OCI-LY7 (cell line): ENCODE measurements at regions not wholly inside any gene's neighbourhood (a gene's known extent, or its start where the extent isn't known, plus 50 kb on each side); places are given as distances from the start of the nearest gene placed in this dataset.

Source experiments
- BruUV-seq: library from RNA; stranded (reverse); fragments of 400-500 nt; replicated peaks from 2 replicates; lab custom pipeline; 2021; lab: Mats Ljungman, UMichigan
- CTCF ChIA-PET: fragments of 300-600 bp; sonication (Branson Sonifier 250); formaldehyde crosslinking; loops from one replicate; lab custom pipeline; 2022; ENCODE audit warnings: antibody characterized with exemption; ENCODE audit not compliant: unreplicated experiment; lab: Charles Lee
- POLR2A ChIA-PET: fragments of 300-600 bp; sonication (Branson Sonifier 250); formaldehyde crosslinking; loops from one replicate; lab custom pipeline; 2022; ENCODE audit warnings: antibody characterized with exemption; lab: Charles Lee
- DNase-seq: peaks from one replicate; pipeline ENCODE4 v3.0.0-alpha.2; 2015; ENCODE audit warnings: low spot score
- H2AFZ ChIP-seq: fragments of 200-600 bp; sonication (generic), shearing (Covaris generic); 2 replicates; pipeline ENCODE4 v1.6.1; 2014; ENCODE audit warnings: mild to moderate bottlenecking, antibody characterized with exemption, low read length, moderate library complexity
- H3K27ac ChIP-seq: fragments of 200-600 bp; sonication (generic); 2 replicates; pipeline ENCODE4 v1.5.1; 2014; ENCODE audit warnings: mixed run types, low read depth, mild to moderate bottlenecking, moderate library complexity, low read length, inconsistent platforms; ENCODE audit not compliant: poor library complexity, severe bottlenecking
- H3K36me3 ChIP-seq: fragments of 200-600 bp; sonication (generic); 2 replicates; pipeline ENCODE4 v1.6.1; 2014; ENCODE audit warnings: mild to moderate bottlenecking, antibody characterized with exemption, low read length, moderate library complexity, mixed read lengths; ENCODE audit not compliant: insufficient read depth
- H3K4me1 ChIP-seq: fragments of 200-600 bp; sonication (generic); 2 replicates; pipeline ENCODE4 v1.5.1; 2014; ENCODE audit warnings: mild to moderate bottlenecking, low read length; ENCODE audit not compliant: insufficient read depth, poor library complexity, severe bottlenecking
- H3K4me2 ChIP-seq: fragments of 200-600 bp; sonication (generic); 2 replicates; pipeline ENCODE4 v1.6.1; 2014; ENCODE audit warnings: mild to moderate bottlenecking, low read length
- H3K4me3 ChIP-seq: fragments of 200-600 bp; sonication (generic); 2 replicates; pipeline ENCODE4 v1.5.1; 2014; ENCODE audit warnings: mild to moderate bottlenecking, low read depth, low read length; ENCODE audit not compliant: poor library complexity, severe bottlenecking
- H3K79me2 ChIP-seq: fragments of 200-600 bp; sonication (generic); 2 replicates; pipeline ENCODE4 v1.6.1; 2016; ENCODE audit warnings: low read depth, mild to moderate bottlenecking, low read length, moderate library complexity, mixed read lengths; ENCODE audit not compliant: insufficient read depth
- H3K9me2 ChIP-seq: fragments of 200-600 bp; sonication (generic); 2 replicates; pipeline ENCODE4 v1.6.1; 2016; ENCODE audit warnings: mild to moderate bottlenecking, low read length, mixed read lengths; ENCODE audit not compliant: insufficient read depth
- H3K9me3 ChIP-seq: fragments of 200-600 bp; sonication (generic); 2 replicates; pipeline ENCODE4 v1.6.1; 2014; ENCODE audit warnings: mild to moderate bottlenecking, mixed run types, low read length, mixed read lengths
- H4K20me1 ChIP-seq: fragments of 200-600 bp; sonication (generic); 2 replicates; pipeline ENCODE4 v1.6.1; 2014; ENCODE audit warnings: mild to moderate bottlenecking, antibody characterized with exemption, low read length, moderate library complexity, mixed read lengths; ENCODE audit not compliant: insufficient read depth
- EZH2phosphoT487 ChIP-seq: fragments of 200-600 bp; sonication (generic); IDR thresholded peaks from 2 replicates; pipeline ENCODE4 v1.6.1; 2018; ENCODE audit warnings: low read depth, borderline replicate concordance, mild to moderate bottlenecking, mixed run types, antibody characterized with exemption, low read length, moderate library complexity, mixed read lengths
- intact Hi-C: fragments of 100-400 bp; cut with micrococcal nuclease; formaldehyde crosslinking; loops from one replicate; pipeline ENCODE4 v1.10.0; 2022; ENCODE audit not compliant: unreplicated experiment
- TF ChIP-seq, protein P1 (sequence below): fragments of 200-600 bp; sonication (generic); conservative IDR thresholded peaks from 2 replicates; pipeline ENCODE4 v1.5.1; 2014; ENCODE audit warnings: mild to moderate bottlenecking, antibody characterized with exemption, low read length, moderate library complexity, mixed read lengths

DNA sequence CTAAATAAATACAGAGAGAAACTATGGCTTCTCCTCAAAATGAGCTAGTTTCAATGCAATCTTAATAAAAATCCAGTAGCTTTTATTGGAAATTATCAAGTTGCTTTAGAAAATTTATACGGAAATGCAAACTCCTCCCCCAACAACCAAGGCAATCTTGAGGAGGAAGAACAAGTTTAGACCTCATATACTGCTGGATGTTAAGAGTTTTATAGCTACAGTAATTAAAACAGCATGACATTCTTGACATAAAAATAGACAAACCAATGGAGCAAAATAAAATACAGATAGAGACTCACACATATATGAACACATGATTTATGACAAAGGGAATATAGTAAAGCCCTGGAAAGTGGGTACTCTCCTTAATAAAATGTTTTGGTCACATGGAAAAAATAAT is 368.7 kb downstream of the C12orf75 start:
- DNase-seq, result no peak
- Histone ChIP-seq H3K36me3 (no peaks in the 10 kb centered on the region), H3K9me3 (no peaks in the 10 kb centered on the region), H4K20me1 (no peaks in the 10 kb centered on the region), H3K4me3 (no peak overlapping the region), H3K9me2 (no peaks in the 10 kb centered on the region), H2AFZ (no peak overlapping the region), H3K79me2 (no peaks in the 10 kb centered on the region), H3K27ac (no peak overlapping the region), H3K4me1 (no peaks in the 10 kb centered on the region), H3K4me2 (no peak overlapping the region)
- ChIA-PET CTCF (no interaction called here), POLR2A (interaction anchor here (1.6 kb wide), 1 partner anchor 11 kb away, joined by 4 read pairs; no protein-coding TSS in a partner anchor)
- no TSS peak for BruUV-seq
- intact Hi-C loops, result no loop called here
- TF ChIP-seq, protein P1, sequence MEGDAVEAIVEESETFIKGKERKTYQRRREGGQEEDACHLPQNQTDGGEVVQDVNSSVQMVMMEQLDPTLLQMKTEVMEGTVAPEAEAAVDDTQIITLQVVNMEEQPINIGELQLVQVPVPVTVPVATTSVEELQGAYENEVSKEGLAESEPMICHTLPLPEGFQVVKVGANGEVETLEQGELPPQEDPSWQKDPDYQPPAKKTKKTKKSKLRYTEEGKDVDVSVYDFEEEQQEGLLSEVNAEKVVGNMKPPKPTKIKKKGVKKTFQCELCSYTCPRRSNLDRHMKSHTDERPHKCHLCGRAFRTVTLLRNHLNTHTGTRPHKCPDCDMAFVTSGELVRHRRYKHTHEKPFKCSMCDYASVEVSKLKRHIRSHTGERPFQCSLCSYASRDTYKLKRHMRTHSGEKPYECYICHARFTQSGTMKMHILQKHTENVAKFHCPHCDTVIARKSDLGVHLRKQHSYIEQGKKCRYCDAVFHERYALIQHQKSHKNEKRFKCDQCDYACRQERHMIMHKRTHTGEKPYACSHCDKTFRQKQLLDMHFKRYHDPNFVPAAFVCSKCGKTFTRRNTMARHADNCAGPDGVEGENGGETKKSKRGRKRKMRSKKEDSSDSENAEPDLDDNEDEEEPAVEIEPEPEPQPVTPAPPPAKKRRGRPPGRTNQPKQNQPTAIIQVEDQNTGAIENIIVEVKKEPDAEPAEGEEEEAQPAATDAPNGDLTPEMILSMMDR, result no peak
- no peak for TF ChIP-seq EZH2phosphoT487

DNA sequence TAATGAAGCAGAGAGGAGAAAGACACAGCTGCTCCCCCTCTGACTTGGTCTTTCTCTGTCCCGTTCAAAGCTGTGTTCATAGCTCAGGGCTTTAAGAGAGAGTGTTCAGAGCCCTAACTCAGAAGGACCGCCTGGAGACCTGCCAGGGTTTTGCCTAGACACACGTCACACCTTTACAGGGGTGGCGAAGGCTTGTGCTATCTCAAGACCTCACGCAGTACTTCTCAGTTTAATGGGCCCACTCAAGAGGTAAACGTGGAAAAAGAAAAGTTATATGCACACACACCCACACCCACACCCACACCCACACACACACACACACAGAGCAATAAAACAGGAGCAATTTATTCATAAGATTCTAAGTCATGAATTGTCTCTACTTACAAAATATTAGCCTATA is 374.3 kb downstream of the C12orf75 start:
- no peak overlapping the region for H3K4me2 ChIP-seq
- H3K27ac ChIP-seq, result no peak overlapping the region
- POLR2A ChIA-PET, result interaction anchor here (1.4 kb wide), 1 partner anchor 9 kb away, joined by 4 read pairs; no protein-coding TSS in a partner anchor
- no peak for DNase-seq
- H3K79me2 ChIP-seq, result no peaks in the 10 kb centered on the region
- no peak for TF ChIP-seq EZH2phosphoT487
- TF ChIP-seq, protein P1, result no peak
- no peaks in the 10 kb centered on the region for H3K36me3 ChIP-seq
- H3K4me3 ChIP-seq, result no peak overlapping the region
- H3K9me2 ChIP-seq, result no peaks in the 10 kb centered on the region
- H3K4me1 ChIP-seq, result no peaks in the 10 kb centered on the region
- intact Hi-C loops, result loop anchor here (5.0 kb wide), 1 partner anchor 433 kb away; the partner anchor contains the start of gene NUAK1
- H4K20me1 ChIP-seq, result no peaks in the 10 kb centered on the region
- BruUV-seq, result no TSS peak
- H2AFZ ChIP-seq, result no peak overlapping the region
- CTCF ChIA-PET, result no interaction called here
- no peaks in the 10 kb centered on the region for H3K9me3 ChIP-seq

GRCh38 chr12:105705235-105705634 is 374.7 kb downstream of the C12orf75 start:
- Histone ChIP-seq H4K20me1 (no peaks in the 10 kb centered on the region), H3K79me2 (no peaks in the 10 kb centered on the region), H3K27ac (no peak overlapping the region), H3K4me1 (no peaks in the 10 kb centered on the region), H3K36me3 (no peaks in the 10 kb centered on the region), H3K9me2 (no peaks in the 10 kb centered on the region), H3K9me3 (no peaks in the 10 kb centered on the region), H3K4me2 (no peak overlapping the region), H3K4me3 (no peak overlapping the region), H2AFZ (no peak overlapping the region)
- POLR2A ChIA-PET, result interaction anchor here (1.4 kb wide), 1 partner anchor 8 kb away, joined by 4 read pairs; no protein-coding TSS in a partner anchor
- intact Hi-C loops, result loop anchor here (5.0 kb wide), 1 partner anchor 432 kb away; the partner anchor contains the start of gene NUAK1
- CTCF ChIA-PET, result no interaction called here
- TF ChIP-seq EZH2phosphoT487, result no peak
- TF ChIP-seq, protein P1, result no peak
- DNase-seq, result no peak
- no TSS peak for BruUV-seq
